Activated naive CD4-positive, alpha-beta T cell treated with anti-CD3 and anti-CD28 coated beads, Interleukin-2, amount 10 ng/mL, durations not matched to agents 7 days and 5 days (primary cell): ENCODE measurements at regions not wholly inside any gene's neighbourhood (a gene's known extent, or its start where the extent isn't known, plus 50 kb on each side); places are given as distances from the start of the nearest gene placed in this dataset.
"Not testable (repeated sequence)": the region's sequence is repeated elsewhere in the genome, so short reads cannot be mapped to it uniquely, and the experiment has no call there.

ENCODE experiments used
- CTCF ChIA-PET: fragments of 350-600 bp; sonication (Branson Sonifier 250); formaldehyde crosslinking; loops from one replicate; lab custom pipeline; 2021; ENCODE audit warnings: antibody characterized with exemption; lab: Charles Lee
- DNase-seq: peaks from one replicate; pipeline ENCODE4 v3.0.0-alpha.2; 2020
- H3K27ac Mint-ChIP-seq: one replicate; pipeline ENCODE4 v1.8.0; 2021; ENCODE audit warnings: mild to moderate bottlenecking, moderate library complexity, mixed read lengths
- H3K27me3 Mint-ChIP-seq: one replicate; pipeline ENCODE4 v1.8.0; 2021; ENCODE audit warnings: mild to moderate bottlenecking, mixed read lengths
- H3K36me3 Mint-ChIP-seq: one replicate; pipeline ENCODE4 v1.8.0; 2021; ENCODE audit warnings: mixed read lengths
- H3K4me1 Mint-ChIP-seq: one replicate; pipeline ENCODE4 v1.8.0; 2021; ENCODE audit warnings: mixed read lengths
- H3K4me3 Mint-ChIP-seq: one replicate; pipeline ENCODE4 v1.8.0; 2021; ENCODE audit warnings: mild to moderate bottlenecking, moderate library complexity, mixed read lengths
- H3K9me3 Mint-ChIP-seq: one replicate; pipeline ENCODE4 v1.8.0; 2021; ENCODE audit warnings: mixed read lengths

GRCh38 chr6:81293896-81294295 lies 458.6 kb downstream of the TENT5A start:
- Mint-ChIP-seq H3K27me3 (no peaks in the 10 kb centered on the region), H3K36me3 (no peaks in the 10 kb centered on the region), H3K4me3 (no peak overlapping the region), H3K4me1 (no peaks in the 10 kb centered on the region), H3K27ac (no peak overlapping the region), H3K9me3 (no peaks in the 10 kb centered on the region)
- no peak for DNase-seq
- CTCF ChIA-PET = no interaction called here

- DNase-seq = no peak
- CTCF ChIA-PET = no interaction called here
- no peak overlapping the region for H3K4me3 Mint-ChIP-seq
- no peaks in the 10 kb centered on the region for H3K4me1 Mint-ChIP-seq
- H3K36me3 Mint-ChIP-seq = no peaks in the 10 kb centered on the region
- no peaks in the 10 kb centered on the region for H3K9me3 Mint-ChIP-seq
- no peak overlapping the region for H3K27ac Mint-ChIP-seq
- no peaks in the 10 kb centered on the region for H3K27me3 Mint-ChIP-seq
These were observed 463.3 kb downstream of the TENT5A start for GRCh38 chr6:81289229-81289628.

DNA sequence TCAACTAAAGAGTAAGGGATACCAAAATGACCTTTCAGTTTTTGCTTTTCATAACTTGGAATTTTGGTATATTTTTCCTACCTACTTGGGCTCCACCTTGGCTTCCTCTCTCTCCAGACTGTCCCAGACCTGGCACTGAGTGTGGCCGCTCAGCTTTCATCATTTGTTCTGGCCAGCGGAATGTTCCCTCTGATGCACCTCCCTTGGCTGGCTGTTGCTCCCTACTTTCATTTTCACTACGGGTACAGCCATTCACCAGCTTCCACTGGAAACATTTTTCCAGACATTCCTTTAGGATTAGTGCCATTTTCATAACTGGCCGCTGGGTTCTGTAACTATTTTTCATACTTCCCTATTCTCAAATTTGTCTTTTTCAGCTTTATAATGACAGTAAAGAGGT lies 487.4 kb downstream of the TENT5A start:
- Mint-ChIP-seq H3K4me3 (no peak overlapping the region), H3K36me3 (no peaks in the 10 kb centered on the region), H3K27me3 (no peaks in the 10 kb centered on the region), H3K4me1 (no peaks in the 10 kb centered on the region), H3K9me3 (peaks cover 5% of the 10 kb centered on the region), H3K27ac (no peak overlapping the region)
- no peak for DNase-seq
- CTCF ChIA-PET = no interaction called here

GRCh38 chr6:81263531-81264168 lies 488.8 kb downstream of the TENT5A start:
- H3K4me3 Mint-ChIP-seq = no peak overlapping the region
- H3K27ac Mint-ChIP-seq = no peak overlapping the region
- CTCF ChIA-PET = no interaction called here
- H3K4me1 Mint-ChIP-seq = no peaks in the 10 kb centered on the region
- DNase-seq = no peak
- no peaks in the 10 kb centered on the region for H3K36me3 Mint-ChIP-seq
- H3K9me3 Mint-ChIP-seq = no peaks in the 10 kb centered on the region
- no peaks in the 10 kb centered on the region for H3K27me3 Mint-ChIP-seq

DNA sequence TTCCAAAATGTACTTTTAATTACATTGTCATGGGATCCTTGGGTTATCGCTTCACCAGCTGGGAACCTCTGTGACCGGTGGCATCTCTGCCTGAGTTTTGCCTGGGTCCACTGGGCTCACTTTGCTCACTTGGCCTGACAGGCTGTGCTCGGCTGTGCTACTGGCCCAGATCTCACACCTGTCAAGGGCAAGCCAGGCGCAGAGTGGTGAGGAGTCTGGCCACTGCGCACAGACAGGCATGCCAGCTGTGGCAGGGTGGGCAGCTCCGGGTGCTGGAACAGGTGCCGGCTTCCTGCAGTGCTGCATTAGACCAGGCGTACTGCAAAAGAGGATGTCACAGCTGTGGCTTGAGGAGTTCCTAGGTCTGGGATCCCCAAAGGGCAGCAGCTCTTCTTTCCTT lies 489.8 kb downstream of the TENT5A start:
- Mint-ChIP-seq H3K27me3 (no peaks in the 10 kb centered on the region), H3K9me3 (no peaks in the 10 kb centered on the region), H3K4me1 (no peaks in the 10 kb centered on the region), H3K4me3 (no peak overlapping the region), H3K27ac (no peak overlapping the region), H3K36me3 (no peaks in the 10 kb centered on the region)
- DNase-seq = no peak
- CTCF ChIA-PET = no interaction called here

DNA sequence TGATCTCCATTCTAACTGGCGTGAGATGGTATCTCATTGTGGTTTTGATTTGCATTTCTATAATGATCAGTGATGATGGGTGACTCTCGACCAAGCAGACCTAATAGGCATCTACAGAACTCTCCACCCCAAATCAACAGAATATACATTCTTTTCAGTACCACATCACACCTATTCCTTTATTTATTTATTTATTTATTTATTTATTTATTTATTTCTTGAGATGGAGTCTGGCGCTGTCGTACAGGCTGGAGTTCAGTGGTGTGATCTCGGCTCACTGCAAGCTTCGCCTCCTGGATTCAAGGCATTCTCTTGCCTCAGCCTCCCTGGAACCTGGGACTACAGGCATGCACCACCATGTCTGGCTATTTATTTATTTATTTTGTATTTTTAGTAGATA lies 496.3 kb downstream of the TENT5A start:
- H3K9me3 Mint-ChIP-seq = peaks cover 11% of the 10 kb centered on the region
- CTCF ChIA-PET, H3K27ac Mint-ChIP-seq, H3K27me3 Mint-ChIP-seq, DNase-seq, H3K4me3 Mint-ChIP-seq, H3K4me1 Mint-ChIP-seq, H3K36me3 Mint-ChIP-seq: not testable (repeated sequence)

DNA sequence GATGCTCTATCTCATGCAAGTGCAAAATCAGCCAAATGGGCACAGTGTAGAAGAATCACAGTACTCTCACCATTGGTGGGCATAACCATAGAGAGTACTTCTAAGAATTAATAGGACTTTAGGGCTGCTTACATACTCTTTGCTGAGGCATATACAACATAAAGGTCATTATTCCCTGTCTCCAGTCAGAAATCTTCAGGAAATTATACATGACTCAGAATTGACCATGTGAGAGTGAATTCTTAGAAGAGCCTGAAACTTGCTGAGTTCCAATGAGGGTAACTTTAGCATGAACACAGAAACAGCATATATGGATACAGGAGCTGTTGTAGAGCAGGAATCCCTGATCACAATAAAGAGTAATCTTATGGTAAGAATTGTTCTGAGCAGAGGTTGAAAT lies 498.7 kb downstream of the TENT5A start:
- Mint-ChIP-seq H3K36me3 (no peaks in the 10 kb centered on the region), H3K9me3 (peaks cover 11% of the 10 kb centered on the region), H3K27me3 (no peaks in the 10 kb centered on the region), H3K4me3 (no peak overlapping the region), H3K27ac (no peak overlapping the region), H3K4me1 (no peaks in the 10 kb centered on the region)
- DNase-seq = no peak
- CTCF ChIA-PET = no interaction called here

GRCh38 chr6:81252231-81252630 lies 500.2 kb downstream of the TENT5A start:
- Mint-ChIP-seq H3K36me3 (no peaks in the 10 kb centered on the region), H3K4me3 (no peak overlapping the region), H3K27me3 (no peaks in the 10 kb centered on the region), H3K27ac (no peak overlapping the region), H3K4me1 (no peaks in the 10 kb centered on the region), H3K9me3 (peaks cover 11% of the 10 kb centered on the region)
- DNase-seq = no peak
- CTCF ChIA-PET = no interaction called here

DNA sequence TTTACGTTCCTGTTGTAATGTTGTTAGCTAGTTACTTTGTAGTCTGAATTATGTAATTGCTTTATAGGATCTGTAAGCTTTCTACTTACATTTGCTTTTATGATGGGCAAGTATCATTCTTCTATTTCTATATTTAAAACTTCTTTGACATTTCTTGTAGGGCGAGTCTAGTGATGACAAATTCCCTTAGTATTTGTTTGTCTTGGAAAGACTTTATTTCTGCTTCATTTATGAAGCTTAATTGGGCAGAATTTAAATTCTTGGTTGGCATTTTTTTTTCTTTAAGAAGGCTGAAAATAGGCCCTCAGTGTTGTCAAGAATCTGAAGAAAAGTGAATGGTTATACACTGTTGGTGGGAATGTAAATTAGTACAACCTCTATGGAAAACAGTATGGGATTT lies 506.3 kb downstream of the TENT5A start:
- no peaks in the 10 kb centered on the region for H3K36me3 Mint-ChIP-seq
- no peaks in the 10 kb centered on the region for H3K27me3 Mint-ChIP-seq
- H3K27ac Mint-ChIP-seq = no peak overlapping the region
- CTCF ChIA-PET = no interaction called here
- no peak for DNase-seq
- no peaks in the 10 kb centered on the region for H3K4me1 Mint-ChIP-seq
- H3K4me3 Mint-ChIP-seq = no peak overlapping the region
- peaks cover 2% of the 10 kb centered on the region for H3K9me3 Mint-ChIP-seq

DNA sequence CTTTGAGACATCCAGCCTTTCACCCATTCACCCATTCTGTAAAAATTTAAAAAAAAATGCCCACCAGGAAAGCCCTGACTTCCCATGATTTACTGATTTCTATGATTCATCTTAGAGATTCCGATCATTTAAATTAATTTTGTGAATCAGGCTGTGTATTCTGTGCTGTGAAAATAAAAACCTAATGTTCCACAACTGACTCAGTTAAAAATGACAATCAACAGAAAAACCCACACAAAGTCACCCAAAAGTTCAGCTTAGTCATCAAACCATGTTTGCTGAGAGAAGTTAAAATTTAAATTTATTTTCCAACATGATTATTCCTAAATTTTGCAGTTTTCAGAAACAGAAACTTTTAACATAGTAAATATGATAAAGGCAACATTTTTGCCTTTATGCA lies 509.9 kb downstream of the TENT5A start:
- no peak overlapping the region for H3K4me3 Mint-ChIP-seq
- DNase-seq = no peak
- no peaks in the 10 kb centered on the region for H3K4me1 Mint-ChIP-seq
- H3K27ac Mint-ChIP-seq = no peak overlapping the region
- CTCF ChIA-PET = no interaction called here
- H3K36me3 Mint-ChIP-seq = no peaks in the 10 kb centered on the region
- peaks cover 2% of the 10 kb centered on the region for H3K9me3 Mint-ChIP-seq
- no peaks in the 10 kb centered on the region for H3K27me3 Mint-ChIP-seq

DNA sequence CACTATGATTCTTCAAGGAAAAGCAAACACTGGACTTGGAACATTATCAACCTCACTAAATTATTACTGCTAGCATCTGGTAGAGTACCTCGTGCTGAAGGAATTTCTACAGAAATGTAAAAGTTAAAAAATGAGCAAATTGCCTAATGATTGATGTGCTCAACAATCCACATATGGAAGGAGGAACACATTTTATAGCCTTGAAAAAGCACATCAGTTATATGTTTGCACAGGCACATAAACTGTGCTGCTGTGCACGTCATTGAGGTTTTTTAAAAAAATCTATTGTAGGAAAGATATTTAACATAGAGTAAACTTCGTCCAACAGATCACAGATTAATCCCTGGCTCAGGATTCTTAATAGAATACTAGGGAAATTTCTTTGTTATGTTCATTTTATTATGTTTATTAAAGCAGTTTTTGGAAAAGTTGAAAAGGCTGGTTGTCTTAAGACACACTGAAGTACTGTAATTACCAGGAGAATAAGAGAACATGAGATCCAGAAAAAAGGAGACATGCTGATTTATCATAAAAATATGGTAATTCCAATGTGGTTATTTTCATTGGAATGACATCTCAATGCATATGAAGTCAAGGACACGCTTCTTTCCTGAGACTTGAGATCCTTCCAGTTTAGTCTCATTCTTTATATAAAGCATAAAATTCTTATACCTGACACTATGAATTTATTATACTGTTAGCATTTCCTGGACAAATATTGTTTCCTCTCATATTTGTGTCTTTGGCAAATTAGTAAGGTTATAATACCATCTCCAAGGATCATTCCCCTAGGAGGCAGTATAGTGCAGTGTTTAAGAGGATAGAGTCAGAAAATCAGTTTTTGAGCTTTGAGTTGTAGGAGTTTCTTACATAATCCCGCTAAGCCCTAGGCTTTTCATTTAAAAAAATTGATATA lies 511.1 kb downstream of the TENT5A start:
- Mint-ChIP-seq H3K27ac (no peak overlapping the region), H3K4me3 (no peak overlapping the region), H3K27me3 (no peaks in the 10 kb centered on the region), H3K4me1 (no peaks in the 10 kb centered on the region), H3K9me3 (peaks cover 2% of the 10 kb centered on the region), H3K36me3 (no peaks in the 10 kb centered on the region)
- no peak for DNase-seq
- CTCF ChIA-PET = no interaction called here

GRCh38 chr6:81238390-81238789 lies 514.1 kb downstream of the TENT5A start:
- CTCF ChIA-PET = no interaction called here
- Mint-ChIP-seq H3K4me3 (no peak overlapping the region), H3K27ac (no peak overlapping the region), H3K27me3 (no peaks in the 10 kb centered on the region), H3K4me1 (no peaks in the 10 kb centered on the region), H3K9me3 (no peaks in the 10 kb centered on the region), H3K36me3 (no peaks in the 10 kb centered on the region)
- DNase-seq = no peak

GRCh38 chr6:81237226-81237625 lies 515.3 kb downstream of the TENT5A start:
- DNase-seq = no peak
- CTCF ChIA-PET = no interaction called here
- Mint-ChIP-seq H3K27ac (no peak overlapping the region), H3K9me3 (no peaks in the 10 kb centered on the region), H3K36me3 (no peaks in the 10 kb centered on the region), H3K27me3 (no peaks in the 10 kb centered on the region), H3K4me3 (no peak overlapping the region), H3K4me1 (no peaks in the 10 kb centered on the region)

- no peaks in the 10 kb centered on the region for H3K27me3 Mint-ChIP-seq
- no peak overlapping the region for H3K4me3 Mint-ChIP-seq
- H3K27ac Mint-ChIP-seq = no peak overlapping the region
- H3K9me3 Mint-ChIP-seq = no peaks in the 10 kb centered on the region
- no peaks in the 10 kb centered on the region for H3K4me1 Mint-ChIP-seq
- no peaks in the 10 kb centered on the region for H3K36me3 Mint-ChIP-seq
- no peak for DNase-seq
- CTCF ChIA-PET = no interaction called here
These were observed 517.0 kb downstream of the TENT5A start for GRCh38 chr6:81235512-81235911.

DNA sequence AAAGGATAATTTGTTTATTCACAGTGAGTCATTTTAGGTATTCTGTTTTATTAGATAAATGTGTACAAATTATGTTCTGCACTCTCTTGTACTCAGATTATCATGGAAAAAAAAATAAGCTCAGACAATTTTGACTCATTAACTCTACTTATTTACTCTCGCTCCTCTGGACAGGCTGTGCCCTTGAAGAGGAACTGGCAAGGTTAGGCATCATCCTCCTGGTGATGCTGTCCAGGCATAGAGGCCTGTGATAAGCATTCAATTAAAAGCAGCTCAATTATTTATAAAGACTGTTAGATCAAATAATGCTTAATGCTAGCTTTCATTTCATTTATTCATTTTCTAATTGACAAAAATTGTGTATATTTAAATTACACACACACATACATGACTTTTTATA lies 518.5 kb downstream of the TENT5A start:
- CTCF ChIA-PET = no interaction called here
- no peak for DNase-seq
- Mint-ChIP-seq H3K4me1 (no peaks in the 10 kb centered on the region), H3K27me3 (no peaks in the 10 kb centered on the region), H3K9me3 (no peaks in the 10 kb centered on the region), H3K4me3 (no peak overlapping the region), H3K27ac (no peak overlapping the region), H3K36me3 (no peaks in the 10 kb centered on the region)
